H1 (cell line): ENCODE measurements at regions not wholly inside any gene's neighbourhood (a gene's known extent, or its start where the extent isn't known, plus 50 kb on each side); places are given as distances from the start of the nearest gene placed in this dataset.

Experiments
- CTCF ChIA-PET: fragments of 300-600 bp; sonication (Branson Sonifier 250); formaldehyde crosslinking; loops from one replicate; lab custom pipeline; 2021; ENCODE audit not compliant: partially characterized antibody; lab: Charles Lee
- POLR2A ChIA-PET: fragments of 300-600 bp; sonication (Branson Sonifier 250); formaldehyde crosslinking; loops from one replicate; lab custom pipeline; 2021; ENCODE audit warnings: inconsistent platforms; ENCODE audit not compliant: partially characterized antibody; lab: Charles Lee
- DNase-seq, 2 experiments: peaks; one replicate each; pipeline versions ENCODE4 v3.0.0 to v3.0.0-alpha.2; 2010 to 2022; ENCODE audit warnings: low spot score in 2 of 2, low read depth in 1 of 2, mixed read lengths in 1 of 2
- FAIRE-seq: peaks from 2 replicates; lab custom pipeline; 2011; peaks lifted over from hg19 to GRCh38; lab: Jason Lieb, UNC
- H2AFZ ChIP-seq: 2 replicates; pipeline ENCODE4 v1.8.1; 2012; ENCODE audit warnings: low read length, inconsistent platforms
- H2AK5ac ChIP-seq: 2 replicates; pipeline ENCODE4 v1.6.1; 2013; ENCODE audit warnings: low read depth, low read length
- H2BK120ac ChIP-seq: replicated peaks from 2 replicates; pipeline ENCODE3; 2013; ENCODE audit warnings: low read depth, low read length, inconsistent platforms
- H2BK12ac ChIP-seq: 2 replicates; pipeline ENCODE4 v1.6.1; 2013; ENCODE audit warnings: low read depth, low read length
- H2BK15ac ChIP-seq: 2 replicates; pipeline ENCODE4 v1.6.1; 2013; ENCODE audit warnings: low read length
- H2BK20ac ChIP-seq: 2 replicates; pipeline ENCODE4 v1.6.1; 2013; ENCODE audit warnings: low read length
- H2BK5ac ChIP-seq: 2 replicates; pipeline ENCODE4 v1.6.1; 2013; ENCODE audit warnings: low read depth, low read length
- H3K14ac ChIP-seq: 2 replicates; pipeline ENCODE4 v1.6.1; 2013; ENCODE audit warnings: inconsistent platforms; ENCODE audit not compliant: insufficient read length
- H3K18ac ChIP-seq: 2 replicates; pipeline ENCODE4 v1.6.1; 2013; ENCODE audit warnings: low read length; ENCODE audit errors: extremely low read depth
- H3K23ac ChIP-seq: 2 replicates; pipeline ENCODE4 v1.6.1; 2013; ENCODE audit warnings: inconsistent platforms; ENCODE audit not compliant: insufficient read length
- H3K23me2 ChIP-seq: 2 replicates; pipeline ENCODE4 v1.6.1; 2013; ENCODE audit warnings: low read depth, low read length
- H3K27ac ChIP-seq: 2 replicates; pipeline ENCODE4 v1.6.1; 2011; ENCODE audit warnings: low read depth, low read length, inconsistent platforms
- H3K27me3 ChIP-seq, 4 experiments: replicated peaks in 1 of 4; 1 replicate in 1 of 4; 2 replicates in 3 of 4; pipeline versions ENCODE4 v1.6.1 to v1.8.1; 2011 to 2013; ENCODE audit warnings: low read length in 3 of 4, mild to moderate bottlenecking in 3 of 4, inconsistent platforms in 2 of 4, mixed read lengths in 2 of 4, moderate library complexity in 1 of 4; ENCODE audit not compliant: control insufficient read depth in 3 of 4, insufficient read depth in 3 of 4; ENCODE audit errors: extremely low read depth in 1 of 4
- H3K36me3 ChIP-seq, 4 experiments: 2 replicates each; pipeline versions ENCODE4 v1.6.1 to v1.8.1; 2011 to 2013; ENCODE audit warnings: mild to moderate bottlenecking in 4 of 4, low read length in 3 of 4, moderate library complexity in 2 of 4, control low read depth in 1 of 4, inconsistent platforms in 1 of 4; ENCODE audit not compliant: insufficient read depth in 4 of 4, control insufficient read depth in 2 of 4
- H3K4ac ChIP-seq: replicated peaks from 2 replicates; pipeline ENCODE3; 2013; ENCODE audit warnings: low read length, low read depth, mixed read lengths, inconsistent platforms; ENCODE audit not compliant: insufficient read length
- H3K4me1 ChIP-seq, 4 experiments: replicated peaks in 1 of 4; 1 replicate in 1 of 4; 2 replicates in 3 of 4; pipeline versions ENCODE4 v1.6.1 to v1.8.1; 2011 to 2013; ENCODE audit warnings: low read length in 3 of 4, inconsistent platforms in 2 of 4, mixed read lengths in 1 of 4; ENCODE audit not compliant: insufficient read depth in 4 of 4, control insufficient read depth in 3 of 4
- H3K4me2 ChIP-seq, 2 experiments: 2 replicates each; pipeline versions ENCODE4 v1.6.1 to v1.8.1; 2011 to 2013; ENCODE audit warnings: low read depth in 2 of 2, low read length in 2 of 2, control low read depth in 1 of 2, inconsistent platforms in 1 of 2, mild to moderate bottlenecking in 1 of 2; ENCODE audit not compliant: insufficient read depth in 1 of 2
- H3K4me3 ChIP-seq, 4 experiments: fragments of 200-600, 300-600 bp in 1 of 4; sonication (generic), shearing (Covaris generic), sonication (Bioruptor Twin) in 1 of 4; 2 replicates each; pipeline versions ENCODE4 v1.5.1 to v1.8.1; 2011 to 2016; ENCODE audit warnings: low read length in 4 of 4, low read depth in 3 of 4, control low read depth in 2 of 4, inconsistent platforms in 2 of 4, mild to moderate bottlenecking in 2 of 4, mixed read lengths in 1 of 4, moderate library complexity in 1 of 4; ENCODE audit not compliant: insufficient read depth in 2 of 4; ENCODE audit errors: extremely low read depth in 1 of 4
- H3K56ac ChIP-seq: replicated peaks from 2 replicates; pipeline ENCODE3; 2013; ENCODE audit warnings: low read depth, mild to moderate bottlenecking, mixed read lengths, low read length, inconsistent platforms; ENCODE audit not compliant: insufficient read length
- H3K79me1 ChIP-seq: 2 replicates; pipeline ENCODE4 v1.6.1; 2013; ENCODE audit warnings: low read depth, low read length, control low read depth
- H3K79me2 ChIP-seq, 2 experiments: 2 replicates each; pipeline versions ENCODE4 v1.6.1 to v1.8.1; 2012 to 2013; ENCODE audit warnings: low read length in 2 of 2, mild to moderate bottlenecking in 2 of 2, inconsistent platforms in 1 of 2; ENCODE audit not compliant: insufficient read depth in 2 of 2, control insufficient read depth in 1 of 2
- H3K9ac ChIP-seq, 4 experiments: replicated peaks in 1 of 4; 1 replicate in 1 of 4; 2 replicates in 3 of 4; pipeline versions ENCODE4 v1.6.1 to v1.8.1; 2011 to 2013; ENCODE audit warnings: low read depth in 3 of 4, low read length in 3 of 4, control low read depth in 2 of 4, mild to moderate bottlenecking in 2 of 4, moderate library complexity in 2 of 4, inconsistent platforms in 1 of 4; ENCODE audit errors: extremely low read depth in 1 of 4
- H3K9me3 ChIP-seq, 2 experiments: 2 replicates each; pipeline versions ENCODE4 v1.6.1 to v1.8.1; 2012 to 2013; ENCODE audit warnings: mild to moderate bottlenecking in 2 of 2, moderate library complexity in 2 of 2, control low read depth in 1 of 2, inconsistent platforms in 1 of 2, low read depth in 1 of 2, low read length in 1 of 2, mixed read lengths in 1 of 2; ENCODE audit not compliant: insufficient read depth in 2 of 2
- H4K20me1 ChIP-seq, 2 experiments: replicated peaks in 1 of 2; 2 replicates each; pipeline versions ENCODE3 to v1.8.1; 2011 to 2013; ENCODE audit warnings: inconsistent platforms in 2 of 2, low read length in 2 of 2, mild to moderate bottlenecking in 1 of 2; ENCODE audit not compliant: insufficient read depth in 2 of 2, control insufficient read depth in 1 of 2
- H4K5ac ChIP-seq: 2 replicates; pipeline ENCODE4 v1.6.1; 2013; ENCODE audit warnings: low read length, low read depth, mixed read lengths, inconsistent platforms; ENCODE audit not compliant: insufficient read length
- H4K8ac ChIP-seq: 2 replicates; pipeline ENCODE4 v1.8.0; 2013; ENCODE audit warnings: mild to moderate bottlenecking, moderate library complexity, low read length, inconsistent platforms; ENCODE audit not compliant: insufficient read depth; ENCODE audit errors: extremely low read depth
- H4K91ac ChIP-seq: replicated peaks from 2 replicates; pipeline ENCODE3; 2013; ENCODE audit warnings: low read length, mixed read lengths, inconsistent platforms; ENCODE audit not compliant: insufficient read length
- BCL11A ChIP-seq, 2 experiments: IDR thresholded peaks; one replicate each; pipeline ENCODE4 v1.6.1; 2011; ENCODE audit warnings: low read depth in 2 of 2, low read length in 2 of 2, mild to moderate bottlenecking in 2 of 2
- CBX8 ChIP-seq: fragments of 300-800, 300-1000 bp; sonication (generic); IDR thresholded peaks from 2 replicates; pipeline ENCODE4 v1.7.1; 2016; ENCODE audit warnings: low read depth, low read length, borderline replicate concordance
- CEBPB ChIP-seq: IDR thresholded peaks from 2 replicates; pipeline ENCODE4 v1.6.1; 2012; ENCODE audit warnings: low read depth, low read length
- CREB1 ChIP-seq: IDR thresholded peaks from 2 replicates; pipeline ENCODE4 v1.6.1; 2012; ENCODE audit warnings: inconsistent platforms
- FOSL1 ChIP-seq: IDR thresholded peaks from 2 replicates; pipeline ENCODE4 v1.6.1; 2011; ENCODE audit warnings: mild to moderate bottlenecking, low read depth, low read length, moderate library complexity; ENCODE audit not compliant: insufficient read depth
- GTF2F1 ChIP-seq: IDR thresholded peaks from 2 replicates; pipeline ENCODE4 v1.6.1; 2012; ENCODE audit warnings: low read depth, low read length, improper control_type of control experiment, borderline replicate concordance
- HDAC6 ChIP-seq: IDR thresholded peaks from one replicate; pipeline ENCODE4 v1.7.1; 2012; ENCODE audit warnings: low read depth, mild to moderate bottlenecking, inconsistent platforms, low read length, moderate library complexity
- PHF8 ChIP-seq: fragments of 200-600 bp; sonication (generic); conservative IDR thresholded peaks from 2 replicates; pipeline ENCODE4 v1.7.1; 2012; ENCODE audit warnings: low read depth, mild to moderate bottlenecking, inconsistent platforms, low read length, moderate library complexity
- POLR2AphosphoS5 ChIP-seq: IDR thresholded peaks from 2 replicates; pipeline ENCODE4 v1.6.1; 2011; ENCODE audit warnings: low read depth, low read length
- RAD21 ChIP-seq, 2 experiments: IDR thresholded peaks in 1 of 2; conservative IDR thresholded peaks in 1 of 2; 2 replicates each; pipeline ENCODE4 v1.6.1; 2011; ENCODE audit warnings: low read depth in 2 of 2, low read length in 2 of 2, improper control_type of control experiment in 1 of 2, inconsistent platforms in 1 of 2, mild to moderate bottlenecking in 1 of 2, moderate library complexity in 1 of 2
- RFX5 ChIP-seq: IDR thresholded peaks from 2 replicates; pipeline ENCODE4 v1.6.1; 2011; ENCODE audit warnings: low read depth, low read length, improper control_type of control experiment, borderline replicate concordance
- SP4 ChIP-seq: IDR thresholded peaks from 2 replicates; pipeline ENCODE4 v1.6.1; 2012; ENCODE audit warnings: low read length, inconsistent platforms
- SUZ12 ChIP-seq: fragments of 200-600 bp; sonication (generic); IDR thresholded peaks from 2 replicates; pipeline ENCODE4 v1.6.1; 2012; ENCODE audit warnings: mild to moderate bottlenecking, inconsistent platforms, low read length, moderate library complexity, mixed read lengths
- TF ChIP-seq, protein P1 (sequence below): IDR thresholded peaks from 2 replicates; pipeline ENCODE4 v1.6.1; 2012; ENCODE audit warnings: inconsistent platforms
- TF ChIP-seq, protein P2 (sequence below): IDR thresholded peaks from 2 replicates; pipeline ENCODE4 v1.6.1; 2011; ENCODE audit warnings: low read depth, mild to moderate bottlenecking, low read length; ENCODE audit not compliant: insufficient read depth

DNA sequence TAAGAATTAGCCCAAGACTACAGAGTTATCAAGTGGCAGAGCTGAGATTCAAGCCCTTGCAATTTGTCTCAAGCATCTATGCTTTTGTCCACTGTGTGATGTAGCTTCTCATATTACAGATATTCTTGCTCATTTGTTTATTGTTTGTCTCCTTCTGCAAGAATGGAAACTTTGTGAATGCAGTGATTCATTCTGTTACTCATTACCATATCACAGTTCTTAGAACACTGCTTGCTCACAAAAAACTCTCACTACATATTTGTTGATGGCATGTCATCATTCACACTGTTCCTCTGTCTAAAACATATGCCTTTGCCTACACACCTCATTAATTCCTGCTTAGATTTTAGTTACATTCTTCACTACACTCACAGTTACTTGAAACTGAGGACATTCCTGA lies 1198.9 kb downstream of the PLA2G4A start:
- Histone ChIP-seq H3K4me1 (no peaks in the 10 kb centered on the region), H3K79me1 (no peaks in the 10 kb centered on the region), H4K91ac (no peak overlapping the region), H4K8ac (no peak overlapping the region), H3K79me2 (no peaks in the 10 kb centered on the region), H3K4ac (no peak overlapping the region), H2BK120ac (no peak overlapping the region), H3K36me3 (no peaks in the 10 kb centered on the region), H2AK5ac (no peak overlapping the region), H3K56ac (no peak overlapping the region), H4K5ac (no peak overlapping the region), H3K27ac (no peak overlapping the region), H2BK5ac (no peak overlapping the region), H2BK20ac (no peak overlapping the region), H2BK15ac (no peak overlapping the region), H3K23me2 (no peaks in the 10 kb centered on the region), H3K27me3 (no peaks in the 10 kb centered on the region), H3K14ac (no peak overlapping the region), H3K18ac (no peak overlapping the region), H2AFZ (no peak overlapping the region), H3K9me3 (no peaks in the 10 kb centered on the region), H4K20me1 (no peaks in the 10 kb centered on the region), H3K23ac (no peak overlapping the region), H3K4me2 (no peak overlapping the region), H3K4me3 (no peak overlapping the region), H2BK12ac (no peak overlapping the region), H3K9ac (no peak overlapping the region)
- ChIA-PET POLR2A (no interaction called here), CTCF (no interaction called here)
- DNase-seq: no peak
- TF ChIP-seq GTF2F1 (no peak), PHF8 (no peak), POLR2AphosphoS5 (no peak), RAD21 (IDR thresholded peaks at IDR 0.05 in 1 of 2, conservative IDR thresholded peaks at IDR 0.05 in 1 of 2; ENCODE audit: low read depth in 2 of 2, low read length in 2 of 2) (no peak), CBX8 (no peak), BCL11A (IDR thresholded peaks at IDR 0.05; ENCODE audit: low read depth in 2 of 2, low read length in 2 of 2) (no peak), CREB1 (no peak), RFX5 (no peak), SP4 (no peak), SUZ12 (no peak), HDAC6 (no peak), FOSL1 (no peak), CEBPB (no peak)
- TF ChIP-seq, protein P1, sequence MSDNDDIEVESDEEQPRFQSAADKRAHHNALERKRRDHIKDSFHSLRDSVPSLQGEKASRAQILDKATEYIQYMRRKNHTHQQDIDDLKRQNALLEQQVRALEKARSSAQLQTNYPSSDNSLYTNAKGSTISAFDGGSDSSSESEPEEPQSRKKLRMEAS: no peak
- TF ChIP-seq, protein P2, sequence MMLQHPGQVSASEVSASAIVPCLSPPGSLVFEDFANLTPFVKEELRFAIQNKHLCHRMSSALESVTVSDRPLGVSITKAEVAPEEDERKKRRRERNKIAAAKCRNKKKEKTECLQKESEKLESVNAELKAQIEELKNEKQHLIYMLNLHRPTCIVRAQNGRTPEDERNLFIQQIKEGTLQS: no peak
- FAIRE-seq: no peak
